ENCODE measurements at regions not wholly inside any gene's neighbourhood (a gene's known extent, or its start where the extent isn't known, plus 50 kb on each side); places are given as distances from the start of the nearest gene placed in this dataset.

- no peaks in the 10 kb centered on the region for H3K4me1 ChIP-seq (ENCODE audit: low read length)
- H3K9ac ChIP-seq (ENCODE audit: low read length): no peak overlapping the region
- DNase-seq: no peak
- H3K27me3 ChIP-seq (ENCODE audit: low read length): no peaks in the 10 kb centered on the region
- no peak overlapping the region for H3K4me3 ChIP-seq (ENCODE audit: low read length)
- no peak overlapping the region for H3K4me2 ChIP-seq (ENCODE audit: low read depth, low read length, poor library complexity, severe bottlenecking)
- H2AFZ ChIP-seq (ENCODE audit: low read length): no peak overlapping the region
- no peak overlapping the region for H3K27ac ChIP-seq (ENCODE audit: low read length)
- H3K79me2 ChIP-seq (ENCODE audit: low read length): no peaks in the 10 kb centered on the region
- H3K9me3 ChIP-seq (ENCODE audit: low read length): no peaks in the 10 kb centered on the region
- no peaks in the 10 kb centered on the region for H3K9me2 ChIP-seq (replicated peaks; ENCODE audit: insufficient read depth, low read length)
- H4K20me1 ChIP-seq (ENCODE audit: insufficient read depth, low read depth, low read length): no peaks in the 10 kb centered on the region
- no peaks in the 10 kb centered on the region for H3K36me3 ChIP-seq (ENCODE audit: insufficient read depth, low read length)
Observed at GRCh38 chr1:194114288-194114687, 927.9 kb upstream of the B3GALT2 start.

GRCh38 chr1:194105381-194105780 lies 919.0 kb upstream of the B3GALT2 start:
- no peak for DNase-seq
- no peak overlapping the region for H3K9ac ChIP-seq (ENCODE audit: low read length)
- H2AFZ ChIP-seq (ENCODE audit: low read length): no peak overlapping the region
- no peak overlapping the region for H3K27ac ChIP-seq (ENCODE audit: low read length)
- H3K4me2 ChIP-seq (ENCODE audit: low read depth, low read length, poor library complexity, severe bottlenecking): no peak overlapping the region
- H3K4me3 ChIP-seq (ENCODE audit: low read length): no peak overlapping the region
- no peaks in the 10 kb centered on the region for H3K9me3 ChIP-seq (ENCODE audit: low read length)
- no peaks in the 10 kb centered on the region for H4K20me1 ChIP-seq (ENCODE audit: insufficient read depth, low read depth, low read length)
- H3K79me2 ChIP-seq (ENCODE audit: low read length): no peaks in the 10 kb centered on the region
- no peaks in the 10 kb centered on the region for H3K27me3 ChIP-seq (ENCODE audit: low read length)
- H3K9me2 ChIP-seq (replicated peaks; ENCODE audit: insufficient read depth, low read length): no peaks in the 10 kb centered on the region
- no peaks in the 10 kb centered on the region for H3K4me1 ChIP-seq (ENCODE audit: low read length)
- H3K36me3 ChIP-seq (ENCODE audit: insufficient read depth, low read length): no peaks in the 10 kb centered on the region

GRCh38 chr1:194104247-194104844 lies 917.9 kb upstream of the B3GALT2 start:
- Histone ChIP-seq H3K4me3 (ENCODE audit: low read length) (no peak overlapping the region), H3K27ac (ENCODE audit: low read length) (no peak overlapping the region), H2AFZ (ENCODE audit: low read length) (no peak overlapping the region), H3K4me2 (ENCODE audit: low read depth, low read length, poor library complexity, severe bottlenecking) (no peak overlapping the region), H3K9ac (ENCODE audit: low read length) (no peak overlapping the region), H3K9me3 (ENCODE audit: low read length) (no peaks in the 10 kb centered on the region), H3K36me3 (ENCODE audit: insufficient read depth, low read length) (no peaks in the 10 kb centered on the region), H3K4me1 (ENCODE audit: low read length) (no peaks in the 10 kb centered on the region), H3K9me2 (replicated peaks; ENCODE audit: insufficient read depth, low read length) (no peaks in the 10 kb centered on the region), H3K27me3 (ENCODE audit: low read length) (no peaks in the 10 kb centered on the region), H3K79me2 (ENCODE audit: low read length) (no peaks in the 10 kb centered on the region), H4K20me1 (ENCODE audit: insufficient read depth, low read depth, low read length) (no peaks in the 10 kb centered on the region)
- DNase-seq: no peak

- H3K4me2 ChIP-seq (ENCODE audit: low read depth, low read length, poor library complexity, severe bottlenecking): no peak overlapping the region
- H3K79me2 ChIP-seq (ENCODE audit: low read length): no peaks in the 10 kb centered on the region
- no peaks in the 10 kb centered on the region for H3K27me3 ChIP-seq (ENCODE audit: low read length)
- no peaks in the 10 kb centered on the region for H3K9me2 ChIP-seq (replicated peaks; ENCODE audit: insufficient read depth, low read length)
- DNase-seq: no peak
- H3K4me1 ChIP-seq (ENCODE audit: low read length): no peaks in the 10 kb centered on the region
- H4K20me1 ChIP-seq (ENCODE audit: insufficient read depth, low read depth, low read length): no peaks in the 10 kb centered on the region
- no peaks in the 10 kb centered on the region for H3K9me3 ChIP-seq (ENCODE audit: low read length)
- H3K27ac ChIP-seq (ENCODE audit: low read length): no peak overlapping the region
- H3K9ac ChIP-seq (ENCODE audit: low read length): no peak overlapping the region
- no peak overlapping the region for H2AFZ ChIP-seq (ENCODE audit: low read length)
- H3K4me3 ChIP-seq (ENCODE audit: low read length): no peak overlapping the region
- no peaks in the 10 kb centered on the region for H3K36me3 ChIP-seq (ENCODE audit: insufficient read depth, low read length)
Observed at GRCh38 chr1:194103516-194104246, 917.3 kb upstream of the B3GALT2 start.

- Histone ChIP-seq H3K27ac (ENCODE audit: low read length) (no peak overlapping the region), H4K20me1 (ENCODE audit: insufficient read depth, low read depth, low read length) (no peaks in the 10 kb centered on the region), H3K9ac (ENCODE audit: low read length) (no peak overlapping the region), H3K9me3 (ENCODE audit: low read length) (no peaks in the 10 kb centered on the region), H3K27me3 (ENCODE audit: low read length) (no peaks in the 10 kb centered on the region), H3K9me2 (replicated peaks; ENCODE audit: insufficient read depth, low read length) (no peaks in the 10 kb centered on the region), H3K4me3 (ENCODE audit: low read length) (no peak overlapping the region), H3K79me2 (ENCODE audit: low read length) (no peaks in the 10 kb centered on the region), H2AFZ (ENCODE audit: low read length) (no peak overlapping the region), H3K4me1 (ENCODE audit: low read length) (no peaks in the 10 kb centered on the region), H3K36me3 (ENCODE audit: insufficient read depth, low read length) (no peaks in the 10 kb centered on the region), H3K4me2 (ENCODE audit: low read depth, low read length, poor library complexity, severe bottlenecking) (no peak overlapping the region)
- no peak for DNase-seq
Observed at GRCh38 chr1:194103101-194103500, 916.7 kb upstream of the B3GALT2 start.

- Histone ChIP-seq H3K36me3 (ENCODE audit: insufficient read depth, low read length) (no peaks in the 10 kb centered on the region), H4K20me1 (ENCODE audit: insufficient read depth, low read depth, low read length) (no peaks in the 10 kb centered on the region), H3K4me1 (ENCODE audit: low read length) (no peaks in the 10 kb centered on the region), H3K4me3 (ENCODE audit: low read length) (no peak overlapping the region), H3K9me3 (ENCODE audit: low read length) (no peaks in the 10 kb centered on the region), H3K27ac (ENCODE audit: low read length) (no peak overlapping the region), H3K79me2 (ENCODE audit: low read length) (no peaks in the 10 kb centered on the region), H3K9ac (ENCODE audit: low read length) (no peak overlapping the region), H3K27me3 (ENCODE audit: low read length) (no peaks in the 10 kb centered on the region), H2AFZ (ENCODE audit: low read length) (no peak overlapping the region), H3K9me2 (replicated peaks; ENCODE audit: insufficient read depth, low read length) (no peaks in the 10 kb centered on the region), H3K4me2 (ENCODE audit: low read depth, low read length, poor library complexity, severe bottlenecking) (no peak overlapping the region)
- peak; percentile 48 for DNase-seq
Observed at GRCh38 chr1:194102607-194103006, 916.2 kb upstream of the B3GALT2 start.

GRCh38 chr1:194084755-194085154 lies 898.3 kb upstream of the B3GALT2 start:
- no peaks in the 10 kb centered on the region for H3K9me2 ChIP-seq (replicated peaks; ENCODE audit: insufficient read depth, low read length)
- H3K4me3 ChIP-seq (ENCODE audit: low read length): no peak overlapping the region
- H3K27me3 ChIP-seq (ENCODE audit: low read length): no peaks in the 10 kb centered on the region
- no peaks in the 10 kb centered on the region for H3K4me1 ChIP-seq (ENCODE audit: low read length)
- no peaks in the 10 kb centered on the region for H3K79me2 ChIP-seq (ENCODE audit: low read length)
- H3K36me3 ChIP-seq (ENCODE audit: insufficient read depth, low read length): no peaks in the 10 kb centered on the region
- DNase-seq: no peak
- no peak overlapping the region for H3K4me2 ChIP-seq (ENCODE audit: low read depth, low read length, poor library complexity, severe bottlenecking)
- H2AFZ ChIP-seq (ENCODE audit: low read length): no peak overlapping the region
- H3K9me3 ChIP-seq (ENCODE audit: low read length): no peaks in the 10 kb centered on the region
- no peak overlapping the region for H3K9ac ChIP-seq (ENCODE audit: low read length)
- H4K20me1 ChIP-seq (ENCODE audit: insufficient read depth, low read depth, low read length): no peaks in the 10 kb centered on the region
- H3K27ac ChIP-seq (ENCODE audit: low read length): no peak overlapping the region

GRCh38 chr1:194081444-194081843 lies 895.0 kb upstream of the B3GALT2 start:
- Histone ChIP-seq H3K9ac (ENCODE audit: low read length) (no peak overlapping the region), H3K27ac (ENCODE audit: low read length) (no peak overlapping the region), H3K79me2 (ENCODE audit: low read length) (no peaks in the 10 kb centered on the region), H3K9me2 (replicated peaks; ENCODE audit: insufficient read depth, low read length) (no peaks in the 10 kb centered on the region), H4K20me1 (ENCODE audit: insufficient read depth, low read depth, low read length) (no peaks in the 10 kb centered on the region), H2AFZ (ENCODE audit: low read length) (no peak overlapping the region), H3K9me3 (ENCODE audit: low read length) (no peaks in the 10 kb centered on the region), H3K4me3 (ENCODE audit: low read length) (no peak overlapping the region), H3K27me3 (ENCODE audit: low read length) (no peaks in the 10 kb centered on the region), H3K36me3 (ENCODE audit: insufficient read depth, low read length) (no peaks in the 10 kb centered on the region), H3K4me1 (ENCODE audit: low read length) (no peaks in the 10 kb centered on the region), H3K4me2 (ENCODE audit: low read depth, low read length, poor library complexity, severe bottlenecking) (no peak overlapping the region)
- no peak for DNase-seq

Measured in Karpas-422 (cell line).